HepG2 (cell line): ENCODE measurements at regions not wholly inside any gene's neighbourhood (a gene's known extent, or its start where the extent isn't known, plus 50 kb on each side); places are given as distances from the start of the nearest gene placed in this dataset.

Source experiments
- ATAC-seq: fragments of 200-7000 bp; cut with Tn5 transposase; 3 replicates; pipeline ENCODE4 v1.9.1; 2020; ENCODE audit warnings: mild to moderate bottlenecking, moderate library complexity
- BruUV-seq: library from RNA; stranded (reverse); fragments of 400-500 nt; replicated peaks from 2 replicates; lab custom pipeline; 2021; lab: Mats Ljungman, UMichigan
- CTCF ChIA-PET: fragments of 300-600 bp; formaldehyde crosslinking; extraction: SDS; loops from one replicate; lab custom pipeline; 2021; ENCODE audit warnings: low total read pairs, inconsistent platforms, low intra/inter-chr PET ratio; lab: Yijun Ruan, JAX
- POLR2A ChIA-PET: fragments of 350-600 bp; sonication (Branson Sonifier 250); formaldehyde crosslinking; loops from one replicate; lab custom pipeline; 2020; ENCODE audit warnings: antibody characterized with exemption, inconsistent platforms; lab: Yijun Ruan, JAX
- DNase-seq: peaks from one replicate; pipeline ENCODE4 v3.0.0-alpha.2; 2015; ENCODE audit warnings: low spot score
- FAIRE-seq: peaks from 3 replicates; lab custom pipeline; 2011; peaks lifted over from hg19 to GRCh38; lab: Jason Lieb, UNC
- H2AFZ ChIP-seq: one replicate; pipeline ENCODE4 v1.6.1; 2011; ENCODE audit warnings: low read length, inconsistent platforms
- H3K27ac ChIP-seq: fragments of 300-600 bp; 3 replicates; pipeline ENCODE4 v1.8.0; 2011; ENCODE audit warnings: mixed run types, mild to moderate bottlenecking, mixed read lengths, low read length, inconsistent platforms; ENCODE audit not compliant: insufficient read depth; ENCODE audit errors: extremely low read length
- H3K27me3 ChIP-seq, 2 experiments: fragments of 200-600 bp in 1 of 2; 2 replicates in 1 of 2; 3 replicates in 1 of 2; pipeline versions ENCODE4 v1.6.0 to v1.8.0; 2011; ENCODE audit warnings: low read length in 2 of 2, mild to moderate bottlenecking in 2 of 2, moderate library complexity in 2 of 2, inconsistent platforms in 1 of 2; ENCODE audit not compliant: insufficient read depth in 2 of 2, control insufficient read depth in 1 of 2
- H3K36me3 ChIP-seq, 2 experiments: fragments of 200-600 bp in 1 of 2; replicated peaks in 1 of 2; 2 replicates in 1 of 2; 3 replicates in 1 of 2; pipeline versions ENCODE4 v1.5.1 to v1.8.0; 2011; ENCODE audit warnings: low read length in 2 of 2, inconsistent platforms in 1 of 2; ENCODE audit not compliant: insufficient read depth in 2 of 2, control insufficient read depth in 1 of 2
- H3K4me1 ChIP-seq: 2 replicates; pipeline ENCODE4 v1.5.1; 2012; ENCODE audit warnings: low read length, inconsistent platforms; ENCODE audit not compliant: insufficient read depth
- H3K4me2 ChIP-seq: 2 replicates; pipeline ENCODE4 v1.6.0; 2011; ENCODE audit warnings: low read depth, low read length, inconsistent platforms
- H3K4me3 ChIP-seq, 3 experiments: fragments of 200-600 bp in 1 of 3; sonication (generic), shearing (Covaris generic) in 1 of 3; replicated peaks in 1 of 3; 2 replicates each; pipeline ENCODE4 v1.5.1; 2011 to 2016; ENCODE audit warnings: low read length in 3 of 3, inconsistent platforms in 2 of 3, low read depth in 2 of 3, mild to moderate bottlenecking in 2 of 3, control low read depth in 1 of 3, mixed read lengths in 1 of 3; ENCODE audit not compliant: insufficient read depth in 1 of 3
- H3K79me2 ChIP-seq: one replicate; pipeline ENCODE4 v1.6.1; 2011; ENCODE audit warnings: low read length, inconsistent platforms; ENCODE audit not compliant: insufficient read depth
- H3K9ac ChIP-seq: 2 replicates; pipeline ENCODE4 v1.6.0; 2011; ENCODE audit warnings: mild to moderate bottlenecking, low read depth, low read length, inconsistent platforms; ENCODE audit not compliant: insufficient read depth
- H3K9me3 ChIP-seq: 2 replicates; pipeline ENCODE4 v1.5.1; 2012; ENCODE audit warnings: mild to moderate bottlenecking, low read length
- H4K20me1 ChIP-seq: 2 replicates; pipeline ENCODE4 v1.6.0; 2011; ENCODE audit warnings: inconsistent platforms, mild to moderate bottlenecking, low read length, moderate library complexity; ENCODE audit not compliant: insufficient read depth
- MXI1 ChIP-seq: IDR thresholded peaks from 3 replicates; pipeline ENCODE4 v1.6.1; 2012; ENCODE audit warnings: low read depth, low read length, inconsistent platforms, borderline replicate concordance
- MYNN ChIP-seq: sonication (generic); formaldehyde crosslinking; IDR thresholded peaks from 2 replicates; pipeline ENCODE4 v1.4.0; 2020; ENCODE audit warnings: mild to moderate bottlenecking, low read depth, missing genetic modification reagents
- YY1 ChIP-seq: IDR thresholded peaks from 2 replicates; pipeline ENCODE4 v1.6.1; 2011; ENCODE audit warnings: low read length, low read depth, moderate library complexity, mild to moderate bottlenecking; ENCODE audit not compliant: insufficient read depth, insufficient replicate concordance
- ZNF354B ChIP-seq: sonication (generic); formaldehyde crosslinking; IDR thresholded peaks from 2 replicates; pipeline ENCODE4 v1.8.0; 2022; ENCODE audit warnings: mild to moderate bottlenecking, missing genetic modification reagents
- ZNF563 ChIP-seq: sonication (generic); formaldehyde crosslinking; IDR thresholded peaks from 2 replicates; pipeline ENCODE4 v1.8.0; 2022; ENCODE audit warnings: mild to moderate bottlenecking, moderate library complexity, missing genetic modification reagents
- ZNF7 ChIP-seq: IDR thresholded peaks from 2 replicates; pipeline ENCODE4 v1.6.1; 2016; ENCODE audit warnings: missing biosample characterization, missing genetic modification reagents
- ZSCAN30 ChIP-seq: sonication (generic); formaldehyde crosslinking; IDR thresholded peaks from 2 replicates; pipeline ENCODE4 v1.5.0; 2020; ENCODE audit warnings: mild to moderate bottlenecking, missing genetic modification reagents
- WGBS: methylation state at CpG from one replicate; pipeline ENCODE4 v1.1.6; 2017; ENCODE audit warnings: low lambda C conversion rate; 5-methylcytosine and 5-hydroxymethylcytosine counted together
- in situ Hi-C: cut with HindIII; loops from 2 replicates; pipeline ENCODE4 v1.10.0; 2017; ENCODE audit warnings: low pct_unique_long_range_greater_than_20kb; ENCODE audit not compliant: extremely low pct_ligation_motif_present
- intact Hi-C: fragments of 100-400 bp; cut with micrococcal nuclease; formaldehyde crosslinking; loops from one replicate; pipeline ENCODE4 v1.10.0; 2022; ENCODE audit not compliant: unreplicated experiment
- TF ChIP-seq, protein P1 (sequence below): sonication (generic); formaldehyde crosslinking; IDR thresholded peaks from 2 replicates; pipeline ENCODE4 v1.5.0; 2020; ENCODE audit warnings: mild to moderate bottlenecking, missing genetic modification reagents
- TF ChIP-seq, protein P2 (sequence below): sonication (generic); formaldehyde crosslinking; conservative IDR thresholded peaks from 2 replicates; pipeline ENCODE4 v1.8.0; 2022; ENCODE audit warnings: missing genetic modification reagents
- TF ChIP-seq, protein P3 (sequence below), 2 experiments: sonication (generic) in 1 of 2; formaldehyde crosslinking in 1 of 2; IDR thresholded peaks; 2 replicates each; pipeline versions ENCODE4 v1.4.0 to v1.6.1; 2016 to 2020; ENCODE audit warnings: borderline replicate concordance in 1 of 2, low read depth in 1 of 2, mild to moderate bottlenecking in 1 of 2, missing genetic modification reagents in 1 of 2
- TF ChIP-seq, protein P4 (sequence below): sonication (generic); formaldehyde crosslinking; IDR thresholded peaks from 2 replicates; pipeline ENCODE4 v1.4.0; 2020; ENCODE audit warnings: mild to moderate bottlenecking, missing genetic modification reagents

DNA sequence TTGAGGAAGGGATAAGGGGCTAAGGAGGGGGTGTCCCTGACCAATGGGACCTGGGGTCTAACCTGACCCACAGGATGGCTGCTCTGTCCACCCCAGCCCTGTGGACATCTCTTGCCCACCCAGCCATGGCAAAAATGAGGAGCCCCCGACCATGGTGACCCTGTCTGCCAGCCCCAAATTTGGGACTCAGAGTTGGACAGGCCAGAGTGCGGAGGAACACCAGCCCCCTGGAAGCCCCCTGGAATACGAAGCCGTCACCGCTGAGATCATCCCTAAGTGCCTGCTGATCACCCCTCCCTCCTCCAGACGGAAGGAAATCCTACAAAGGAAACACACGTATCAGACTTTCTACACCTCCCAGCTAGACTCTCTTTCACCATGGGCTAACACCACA lies 119.3 kb downstream of the SIK1 start:
- no peak for FAIRE-seq
- CTCF ChIA-PET, result no interaction called here
- intact Hi-C loops, result no loop called here
- no peak overlapping the region for H2AFZ ChIP-seq
- TF ChIP-seq ZNF563 (CRISPR knock-in tag), result no peak
- TF ChIP-seq, protein P1, sequence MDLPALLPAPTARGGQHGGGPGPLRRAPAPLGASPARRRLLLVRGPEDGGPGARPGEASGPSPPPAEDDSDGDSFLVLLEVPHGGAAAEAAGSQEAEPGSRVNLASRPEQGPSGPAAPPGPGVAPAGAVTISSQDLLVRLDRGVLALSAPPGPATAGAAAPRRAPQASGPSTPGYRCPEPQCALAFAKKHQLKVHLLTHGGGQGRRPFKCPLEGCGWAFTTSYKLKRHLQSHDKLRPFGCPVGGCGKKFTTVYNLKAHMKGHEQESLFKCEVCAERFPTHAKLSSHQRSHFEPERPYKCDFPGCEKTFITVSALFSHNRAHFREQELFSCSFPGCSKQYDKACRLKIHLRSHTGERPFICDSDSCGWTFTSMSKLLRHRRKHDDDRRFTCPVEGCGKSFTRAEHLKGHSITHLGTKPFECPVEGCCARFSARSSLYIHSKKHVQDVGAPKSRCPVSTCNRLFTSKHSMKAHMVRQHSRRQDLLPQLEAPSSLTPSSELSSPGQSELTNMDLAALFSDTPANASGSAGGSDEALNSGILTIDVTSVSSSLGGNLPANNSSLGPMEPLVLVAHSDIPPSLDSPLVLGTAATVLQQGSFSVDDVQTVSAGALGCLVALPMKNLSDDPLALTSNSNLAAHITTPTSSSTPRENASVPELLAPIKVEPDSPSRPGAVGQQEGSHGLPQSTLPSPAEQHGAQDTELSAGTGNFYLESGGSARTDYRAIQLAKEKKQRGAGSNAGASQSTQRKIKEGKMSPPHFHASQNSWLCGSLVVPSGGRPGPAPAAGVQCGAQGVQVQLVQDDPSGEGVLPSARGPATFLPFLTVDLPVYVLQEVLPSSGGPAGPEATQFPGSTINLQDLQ (CRISPR knock-in tag), result no peak
- TF ChIP-seq, protein P2, sequence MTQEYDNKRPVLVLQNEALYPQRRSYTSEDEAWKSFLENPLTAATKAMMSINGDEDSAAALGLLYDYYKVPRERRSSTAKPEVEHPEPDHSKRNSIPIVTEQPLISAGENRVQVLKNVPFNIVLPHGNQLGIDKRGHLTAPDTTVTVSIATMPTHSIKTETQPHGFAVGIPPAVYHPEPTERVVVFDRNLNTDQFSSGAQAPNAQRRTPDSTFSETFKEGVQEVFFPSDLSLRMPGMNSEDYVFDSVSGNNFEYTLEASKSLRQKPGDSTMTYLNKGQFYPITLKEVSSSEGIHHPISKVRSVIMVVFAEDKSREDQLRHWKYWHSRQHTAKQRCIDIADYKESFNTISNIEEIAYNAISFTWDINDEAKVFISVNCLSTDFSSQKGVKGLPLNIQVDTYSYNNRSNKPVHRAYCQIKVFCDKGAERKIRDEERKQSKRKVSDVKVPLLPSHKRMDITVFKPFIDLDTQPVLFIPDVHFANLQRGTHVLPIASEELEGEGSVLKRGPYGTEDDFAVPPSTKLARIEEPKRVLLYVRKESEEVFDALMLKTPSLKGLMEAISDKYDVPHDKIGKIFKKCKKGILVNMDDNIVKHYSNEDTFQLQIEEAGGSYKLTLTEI (CRISPR knock-in tag), result no peak
- no peak for TF ChIP-seq MYNN (CRISPR knock-in tag)
- TF ChIP-seq ZNF7 (CRISPR knock-in tag), result no peak
- TF ChIP-seq, protein P3, sequence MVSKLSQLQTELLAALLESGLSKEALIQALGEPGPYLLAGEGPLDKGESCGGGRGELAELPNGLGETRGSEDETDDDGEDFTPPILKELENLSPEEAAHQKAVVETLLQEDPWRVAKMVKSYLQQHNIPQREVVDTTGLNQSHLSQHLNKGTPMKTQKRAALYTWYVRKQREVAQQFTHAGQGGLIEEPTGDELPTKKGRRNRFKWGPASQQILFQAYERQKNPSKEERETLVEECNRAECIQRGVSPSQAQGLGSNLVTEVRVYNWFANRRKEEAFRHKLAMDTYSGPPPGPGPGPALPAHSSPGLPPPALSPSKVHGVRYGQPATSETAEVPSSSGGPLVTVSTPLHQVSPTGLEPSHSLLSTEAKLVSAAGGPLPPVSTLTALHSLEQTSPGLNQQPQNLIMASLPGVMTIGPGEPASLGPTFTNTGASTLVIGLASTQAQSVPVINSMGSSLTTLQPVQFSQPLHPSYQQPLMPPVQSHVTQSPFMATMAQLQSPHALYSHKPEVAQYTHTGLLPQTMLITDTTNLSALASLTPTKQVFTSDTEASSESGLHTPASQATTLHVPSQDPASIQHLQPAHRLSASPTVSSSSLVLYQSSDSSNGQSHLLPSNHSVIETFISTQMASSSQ (IDR thresholded peaks at IDR 0.05; ENCODE audit: low read depth), result no peak
- TF ChIP-seq, protein P3 (CRISPR knock-in tag; IDR thresholded peaks at IDR 0.05; ENCODE audit: borderline replicate concordance), result no peak
- TF ChIP-seq YY1, result no peak
- no peak for TF ChIP-seq ZNF354B
- TF ChIP-seq, protein P4, sequence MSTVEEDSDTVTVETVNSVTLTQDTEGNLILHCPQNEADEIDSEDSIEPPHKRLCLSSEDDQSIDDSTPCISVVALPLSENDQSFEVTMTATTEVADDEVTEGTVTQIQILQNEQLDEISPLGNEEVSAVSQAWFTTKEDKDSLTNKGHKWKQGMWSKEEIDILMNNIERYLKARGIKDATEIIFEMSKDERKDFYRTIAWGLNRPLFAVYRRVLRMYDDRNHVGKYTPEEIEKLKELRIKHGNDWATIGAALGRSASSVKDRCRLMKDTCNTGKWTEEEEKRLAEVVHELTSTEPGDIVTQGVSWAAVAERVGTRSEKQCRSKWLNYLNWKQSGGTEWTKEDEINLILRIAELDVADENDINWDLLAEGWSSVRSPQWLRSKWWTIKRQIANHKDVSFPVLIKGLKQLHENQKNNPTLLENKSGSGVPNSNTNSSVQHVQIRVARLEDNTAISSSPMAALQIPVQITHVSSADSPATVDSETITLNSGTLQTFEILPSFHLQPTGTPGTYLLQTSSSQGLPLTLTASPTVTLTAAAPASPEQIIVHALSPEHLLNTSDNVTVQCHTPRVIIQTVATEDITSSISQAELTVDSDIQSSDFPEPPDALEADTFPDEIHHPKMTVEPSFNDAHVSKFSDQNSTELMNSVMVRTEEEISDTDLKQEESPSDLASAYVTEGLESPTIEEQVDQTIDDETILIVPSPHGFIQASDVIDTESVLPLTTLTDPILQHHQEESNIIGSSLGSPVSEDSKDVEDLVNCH (CRISPR knock-in tag), result no peak
- no peak for TF ChIP-seq ZSCAN30 (CRISPR knock-in tag)
- TF ChIP-seq MXI1, result no peak
- no peak for ATAC-seq
- H3K79me2 ChIP-seq, result no peaks in the 10 kb centered on the region
- no peaks in the 10 kb centered on the region for H3K36me3 ChIP-seq
- H3K9me3 ChIP-seq, result no peaks in the 10 kb centered on the region
- BruUV-seq, result no TSS peak
- H3K4me2 ChIP-seq, result no peak overlapping the region
- POLR2A ChIA-PET, result interaction anchor here (0.6 to 1.0 kb wide), 4 partner anchors 11 to 19 kb away, joined by 3 to 5 read pairs (median 5); no protein-coding TSS in a partner anchor
- WGBS, result 63% methylated on average over 7 of the region's 7 CpGs
- H3K27me3 ChIP-seq, result peaks cover 2 to 17% of the 10 kb centered on the region in 2 experiments; a peak in 4 of 5 replicates
- H3K27ac ChIP-seq, result no peak overlapping the region
- no peak for DNase-seq
- H4K20me1 ChIP-seq, result no peaks in the 10 kb centered on the region
- in situ Hi-C loops, result no loop called here
- no peak overlapping the region for H3K9ac ChIP-seq
- H3K4me3 ChIP-seq, result no peak overlapping the region
- H3K4me1 ChIP-seq, result peaks cover 75% of the 10 kb centered on the region
